ENCODE measurements at regions not wholly inside any gene's neighbourhood (a gene's known extent, or its start where the extent isn't known, plus 50 kb on each side); places are given as distances from the start of the nearest gene placed in this dataset.

GRCh38 chr5:39657943-39658342 lies 233.2 kb upstream of the DAB2 start:
- no peak for TF ChIP-seq CTCF (conservative IDR thresholded peaks at IDR 0.05; ENCODE audit: low read depth, low read length)
- no peak for TF ChIP-seq EZH2 (IDR thresholded peaks at IDR 0.05; ENCODE audit: borderline replicate concordance, low read depth, low read length, poor library complexity, severe bottlenecking)

Data from A673 (cell line).